Stimulated activated memory B cell treated with anti-CD40 and anti-IgM and Interleukin-4, amounts not matched to agents 10 μg/mL and 1 μg/mL and 100 μg/mL, for 72 hours (primary cell): ENCODE measurements at regions not wholly inside any gene's neighbourhood (a gene's known extent, or its start where the extent isn't known, plus 50 kb on each side); places are given as distances from the start of the nearest gene placed in this dataset.
"Not testable (repeated sequence)": the region's sequence is repeated elsewhere in the genome, so short reads cannot be mapped to it uniquely, and the experiment has no call there.

Experiments used
- ATAC-seq: fragments of 150-1000 bp; cut with Tn5 transposase; 2 replicates; pipeline ENCODE4 v1.10.0; 2021
- H3K27ac Mint-ChIP-seq: one replicate; pipeline ENCODE4 v1.8.0; 2022; ENCODE audit warnings: mild to moderate bottlenecking, mixed read lengths
- H3K27me3 Mint-ChIP-seq: one replicate; pipeline ENCODE4 v1.8.0; 2022; ENCODE audit warnings: mixed read lengths
- H3K36me3 Mint-ChIP-seq: one replicate; pipeline ENCODE4 v1.8.0; 2022; ENCODE audit warnings: mixed read lengths
- H3K4me1 Mint-ChIP-seq: one replicate; pipeline ENCODE4 v1.8.0; 2022; ENCODE audit warnings: mixed read lengths
- H3K4me3 Mint-ChIP-seq: one replicate; pipeline ENCODE4 v1.8.0; 2022; ENCODE audit warnings: mild to moderate bottlenecking, moderate library complexity, mixed read lengths
- H3K9me3 Mint-ChIP-seq: one replicate; pipeline ENCODE4 v1.8.0; 2022; ENCODE audit warnings: mixed read lengths

DNA sequence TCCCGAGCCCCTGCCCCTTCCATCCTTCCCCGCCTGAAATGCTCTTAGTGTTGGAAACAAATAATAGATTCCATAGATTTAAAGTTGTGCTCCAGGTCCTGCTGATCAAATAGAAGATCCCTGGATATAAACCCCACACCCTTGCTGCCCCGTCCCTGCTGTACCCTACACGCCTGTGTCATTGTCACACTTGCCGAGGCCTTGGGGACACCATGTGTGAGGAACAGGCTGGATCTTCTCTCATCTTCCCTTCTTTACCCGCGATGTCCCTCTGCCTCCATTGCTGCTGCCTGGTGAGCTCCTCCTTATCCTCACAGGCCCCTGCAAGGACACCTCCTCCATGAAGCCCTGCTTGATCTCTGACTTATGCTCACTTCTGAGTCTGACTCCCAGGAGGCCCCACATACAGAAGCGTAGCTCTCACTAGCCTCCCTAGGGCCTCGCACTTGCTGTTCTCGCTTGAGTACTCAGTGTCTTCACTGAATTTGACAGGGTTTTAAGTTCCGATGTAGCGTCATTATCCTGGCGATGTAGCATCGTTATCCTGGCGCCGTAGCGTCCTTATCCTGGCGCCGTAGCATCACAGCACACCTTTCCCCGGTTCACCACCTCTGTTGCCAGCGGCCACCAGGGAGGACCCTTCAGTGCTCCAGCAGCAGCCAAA lies 221.9 kb downstream of the NDUFA10 start:
- peaks cover 39% of the 10 kb centered on the region for H3K27me3 Mint-ChIP-seq
- H3K4me1 Mint-ChIP-seq: no peaks in the 10 kb centered on the region
- H3K36me3 Mint-ChIP-seq: no peaks in the 10 kb centered on the region
- H3K27ac Mint-ChIP-seq: no peak overlapping the region
- H3K4me3 Mint-ChIP-seq: no peak overlapping the region
- peaks cover 3% of the 10 kb centered on the region for H3K9me3 Mint-ChIP-seq
- no peak for ATAC-seq

DNA sequence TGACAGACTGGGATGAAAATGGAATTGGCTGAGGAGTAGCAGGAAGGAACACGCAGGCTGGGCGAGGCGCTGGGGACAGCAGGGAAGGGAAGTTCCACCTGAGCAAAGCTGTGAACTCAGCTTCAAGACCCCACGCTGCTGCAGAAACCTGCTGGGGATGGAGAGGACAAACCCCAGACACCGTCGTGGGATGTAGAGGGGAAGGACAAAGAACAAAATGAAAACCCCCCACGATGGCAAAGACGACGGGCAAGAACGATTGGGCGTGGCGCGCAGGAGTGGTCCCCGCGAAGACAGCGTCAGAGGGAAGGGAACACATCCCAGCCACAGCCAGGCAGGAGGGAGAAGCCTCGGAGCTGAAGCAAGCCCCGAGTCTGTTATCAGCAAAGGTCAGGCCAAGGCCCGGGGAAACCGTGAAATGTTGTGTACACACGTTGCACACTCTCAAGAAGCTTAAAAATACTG lies 222.9 kb downstream of the NDUFA10 start:
- Mint-ChIP-seq H3K27ac (no peak overlapping the region), H3K36me3 (no peaks in the 10 kb centered on the region), H3K4me3 (no peak overlapping the region), H3K4me1 (no peaks in the 10 kb centered on the region), H3K27me3 (peaks cover 39% of the 10 kb centered on the region), H3K9me3 (peaks cover 3% of the 10 kb centered on the region)
- no peak for ATAC-seq

DNA sequence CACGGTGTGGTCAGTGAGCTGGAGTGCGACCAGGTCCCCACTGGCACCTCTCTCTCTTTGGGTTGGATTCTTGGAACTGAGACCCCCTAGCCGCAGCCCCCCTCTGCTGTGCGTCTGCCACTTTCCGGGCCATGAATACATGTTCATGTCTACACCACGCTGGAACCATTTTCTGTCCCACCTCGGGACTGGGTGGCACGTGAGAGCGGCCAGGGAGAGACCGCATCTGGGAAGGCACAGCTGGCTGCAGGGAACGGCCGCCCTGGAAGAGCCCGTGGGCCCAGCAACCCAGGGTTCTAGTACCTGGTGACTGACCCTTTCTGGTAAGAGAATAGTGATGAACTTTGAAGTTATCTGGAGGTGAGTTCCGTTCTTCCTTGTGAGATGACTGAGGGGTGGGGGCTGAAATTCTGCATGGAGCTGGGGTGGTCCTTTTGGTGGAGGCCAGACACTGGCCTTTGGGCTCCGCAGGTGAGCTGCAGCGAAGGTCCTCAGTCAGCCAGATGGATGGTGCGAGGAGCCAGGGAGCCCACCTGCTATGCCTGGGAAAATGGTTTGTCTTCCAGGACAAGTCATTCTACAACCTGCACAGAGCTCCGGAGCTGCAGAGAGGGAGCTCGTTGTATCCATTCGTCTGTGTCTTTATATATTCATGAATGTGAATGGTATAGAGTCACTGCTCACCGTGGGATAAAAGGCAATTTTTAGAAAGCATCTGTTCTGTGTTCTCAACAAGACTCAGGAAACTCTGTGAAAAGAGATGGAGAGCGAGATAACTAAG lies 223.5 kb downstream of the NDUFA10 start:
- Mint-ChIP-seq H3K4me3 (no peak overlapping the region), H3K9me3 (peaks cover 6% of the 10 kb centered on the region), H3K27ac (no peak overlapping the region), H3K4me1 (no peaks in the 10 kb centered on the region), H3K27me3 (peaks cover 39% of the 10 kb centered on the region), H3K36me3 (no peaks in the 10 kb centered on the region)
- no peak for ATAC-seq

GRCh38 chr2:239800785-239801386 lies 224.3 kb downstream of the NDUFA10 start:
- ATAC-seq: no peak
- Mint-ChIP-seq H3K4me1 (no peaks in the 10 kb centered on the region), H3K36me3 (no peaks in the 10 kb centered on the region), H3K27ac (no peak overlapping the region), H3K4me3 (no peak overlapping the region), H3K27me3 (peaks cover 39% of the 10 kb centered on the region), H3K9me3 (peaks cover 6% of the 10 kb centered on the region)

DNA sequence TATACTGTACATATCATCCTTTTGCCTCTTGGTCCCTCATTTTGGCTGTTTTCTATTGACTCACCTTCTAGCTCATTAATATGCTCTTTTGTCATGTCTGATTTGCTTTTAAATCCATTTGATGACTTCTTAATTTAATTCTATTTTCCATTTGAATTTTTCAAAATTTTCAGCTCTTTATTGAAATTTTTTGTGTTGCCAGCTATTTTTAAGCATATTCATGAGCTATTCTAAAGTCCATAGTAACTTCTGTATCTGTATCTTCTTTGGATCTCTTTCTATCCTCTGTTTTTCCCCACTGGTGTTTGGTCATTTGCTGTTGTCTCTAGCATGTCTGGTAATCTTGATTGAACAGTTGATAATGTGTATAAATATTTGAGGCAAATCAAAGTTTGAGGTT lies 227.8 kb downstream of the NDUFA10 start:
- no peak for ATAC-seq
- Mint-ChIP-seq H3K27ac (no peak overlapping the region), H3K4me1 (no peaks in the 10 kb centered on the region), H3K36me3 (no peaks in the 10 kb centered on the region), H3K4me3 (no peak overlapping the region), H3K27me3 (peaks cover 35% of the 10 kb centered on the region), H3K9me3 (peaks cover 6% of the 10 kb centered on the region)

DNA sequence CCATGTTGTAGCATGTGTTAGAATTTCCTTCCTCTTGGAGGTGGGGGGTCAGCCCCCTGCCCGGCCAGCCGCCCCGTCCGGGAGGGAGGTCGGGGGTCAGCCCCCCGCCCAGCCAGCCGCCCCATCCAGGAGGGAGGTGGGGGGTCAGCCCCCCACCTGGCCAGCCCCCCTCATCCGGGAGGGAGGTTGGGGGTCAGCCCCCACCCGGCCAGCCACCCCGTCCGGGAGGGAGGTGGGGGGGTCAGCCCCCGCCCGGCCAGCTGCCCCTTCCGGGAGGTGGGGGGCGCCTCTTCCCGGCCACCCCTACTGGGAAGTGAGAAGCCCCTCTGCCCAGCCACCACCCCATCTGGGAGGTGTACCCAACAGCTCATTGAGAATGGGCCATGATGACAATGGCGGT lies 229.4 kb downstream of the NDUFA10 start:
- not testable (repeated sequence) for ATAC-seq, H3K27ac Mint-ChIP-seq, H3K9me3 Mint-ChIP-seq, H3K4me3 Mint-ChIP-seq, H3K36me3 Mint-ChIP-seq, H3K4me1 Mint-ChIP-seq
- H3K27me3 Mint-ChIP-seq: peaks cover 30% of the 10 kb centered on the region

GRCh38 chr2:239793836-239794235 lies 231.3 kb downstream of the NDUFA10 start:
- peaks cover 17% of the 10 kb centered on the region for H3K27me3 Mint-ChIP-seq
- peaks cover 3% of the 10 kb centered on the region for H3K9me3 Mint-ChIP-seq
- no peak for ATAC-seq
- no peaks in the 10 kb centered on the region for H3K36me3 Mint-ChIP-seq
- no peak overlapping the region for H3K4me3 Mint-ChIP-seq
- no peak overlapping the region for H3K27ac Mint-ChIP-seq
- no peaks in the 10 kb centered on the region for H3K4me1 Mint-ChIP-seq

- no peak for ATAC-seq
- H3K27ac Mint-ChIP-seq: no peak overlapping the region
- H3K4me1 Mint-ChIP-seq: no peaks in the 10 kb centered on the region
- H3K36me3 Mint-ChIP-seq: no peaks in the 10 kb centered on the region
- peaks cover 3% of the 10 kb centered on the region for H3K9me3 Mint-ChIP-seq
- no peak overlapping the region for H3K4me3 Mint-ChIP-seq
- peaks cover 17% of the 10 kb centered on the region for H3K27me3 Mint-ChIP-seq
Measured at GRCh38 chr2:239793086-239793485, 232.1 kb downstream of the NDUFA10 start.

DNA sequence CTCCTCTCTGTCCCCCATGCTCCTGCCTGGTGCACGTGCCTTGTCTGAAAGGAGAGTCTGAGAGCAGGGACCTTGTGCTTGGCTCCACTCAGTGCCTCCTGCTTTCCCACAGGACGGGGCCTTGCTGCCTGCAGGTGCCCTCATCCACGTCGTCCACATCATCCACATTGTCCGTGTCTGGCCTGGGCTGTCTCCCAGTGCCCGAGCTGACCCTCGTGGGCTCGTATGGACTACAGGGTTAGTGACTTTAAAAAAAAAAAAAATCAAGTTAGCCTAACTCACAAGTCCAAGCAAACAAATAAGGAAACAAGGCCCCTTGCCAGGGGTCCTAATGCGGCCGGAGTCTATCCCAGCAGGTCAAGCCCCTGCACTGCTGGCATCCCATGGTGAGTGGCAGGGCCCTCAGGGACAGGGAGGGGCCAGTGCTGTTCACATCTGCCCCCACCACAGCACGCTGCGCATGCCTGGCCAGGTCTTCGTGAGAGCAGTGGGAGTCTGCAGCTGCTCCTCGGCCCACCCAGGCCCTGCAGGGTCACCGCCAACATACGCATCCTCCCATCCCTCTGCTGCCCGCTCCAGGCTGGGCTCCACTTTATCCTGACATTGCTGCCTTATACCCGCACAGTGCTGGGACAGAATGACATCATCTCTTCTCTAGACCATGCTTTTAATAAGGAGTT lies 232.6 kb downstream of the NDUFA10 start:
- Mint-ChIP-seq H3K4me3 (no peak overlapping the region), H3K27me3 (peaks cover 17% of the 10 kb centered on the region), H3K27ac (no peak overlapping the region), H3K36me3 (no peaks in the 10 kb centered on the region), H3K9me3 (peaks cover 3% of the 10 kb centered on the region), H3K4me1 (no peaks in the 10 kb centered on the region)
- peak; percentile 25 for ATAC-seq

GRCh38 chr2:239791526-239792404 lies 233.4 kb downstream of the NDUFA10 start:
- Mint-ChIP-seq H3K27ac (no peak overlapping the region), H3K4me1 (no peaks in the 10 kb centered on the region), H3K36me3 (no peaks in the 10 kb centered on the region), H3K9me3 (no peaks in the 10 kb centered on the region), H3K4me3 (no peak overlapping the region), H3K27me3 (peaks cover 17% of the 10 kb centered on the region)
- no peak for ATAC-seq

DNA sequence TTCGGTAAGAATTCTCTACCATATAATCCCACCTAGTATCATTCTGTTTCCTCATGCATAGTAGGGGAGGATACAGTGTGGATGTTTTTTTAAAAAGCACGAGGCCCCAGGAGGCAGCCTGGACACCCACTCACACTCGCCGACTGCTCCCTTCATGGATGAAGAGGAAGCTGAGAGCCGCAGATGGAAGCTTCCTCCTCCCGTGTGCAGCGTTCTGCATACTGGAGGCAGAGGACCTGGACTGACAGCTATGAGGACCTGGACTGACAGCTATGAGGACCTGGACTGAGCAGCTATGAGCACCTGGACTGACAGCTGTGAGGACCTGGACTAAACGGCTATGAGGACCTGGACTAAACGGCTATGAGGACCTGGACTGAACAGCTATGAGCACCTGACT lies 234.4 kb downstream of the NDUFA10 start:
- Mint-ChIP-seq H3K4me3 (no peak overlapping the region), H3K4me1 (no peaks in the 10 kb centered on the region), H3K9me3 (peaks cover 5% of the 10 kb centered on the region), H3K27ac (no peak overlapping the region), H3K36me3 (no peaks in the 10 kb centered on the region), H3K27me3 (peaks cover 27% of the 10 kb centered on the region)
- ATAC-seq: no peak

DNA sequence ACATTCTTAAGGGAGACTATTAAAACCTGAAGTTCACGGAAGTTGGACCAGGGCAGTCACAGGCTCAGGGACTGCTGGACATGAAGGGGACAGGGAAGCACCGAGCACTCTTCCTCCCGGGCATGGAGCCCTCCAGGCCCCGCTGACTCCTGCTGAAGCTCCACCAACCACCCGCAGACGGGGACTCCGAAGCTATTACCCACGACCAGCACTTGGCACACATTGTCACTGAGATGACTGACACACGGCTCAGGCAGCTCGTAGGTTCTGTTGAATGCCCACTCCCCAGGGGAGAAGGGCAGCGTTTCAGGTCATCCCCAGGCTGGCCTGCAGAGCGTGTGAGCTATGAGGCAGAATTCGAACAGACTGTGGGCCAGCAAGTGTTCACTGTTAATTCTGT lies 234.8 kb downstream of the NDUFA10 start:
- H3K36me3 Mint-ChIP-seq: no peaks in the 10 kb centered on the region

DNA sequence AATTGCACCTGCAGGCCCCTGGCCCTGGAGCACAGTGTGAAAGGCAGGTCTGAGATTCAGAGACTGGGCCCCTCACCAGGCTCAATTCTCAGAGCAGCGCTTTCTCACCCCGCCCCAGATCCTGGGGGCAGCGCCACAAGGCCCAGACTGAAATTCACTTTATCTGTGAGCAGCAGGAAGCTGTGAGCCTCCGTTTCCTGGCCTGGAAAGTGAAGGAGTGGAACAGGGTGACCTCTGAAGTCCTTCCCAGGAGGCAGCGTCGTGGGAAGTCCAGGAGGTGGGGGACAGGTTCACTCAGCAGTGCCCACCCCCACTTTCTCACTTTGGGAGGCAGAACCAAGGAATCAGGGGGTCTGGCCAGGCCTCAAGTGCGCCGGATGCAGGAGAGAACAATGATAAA lies 235.4 kb downstream of the NDUFA10 start:
- H3K4me3 Mint-ChIP-seq: no peak overlapping the region
- peaks cover 29% of the 10 kb centered on the region for H3K27me3 Mint-ChIP-seq
- H3K36me3 Mint-ChIP-seq: peaks cover 6% of the 10 kb centered on the region
- no peak overlapping the region for H3K27ac Mint-ChIP-seq
- no peak for ATAC-seq
- no peaks in the 10 kb centered on the region for H3K4me1 Mint-ChIP-seq
- peaks cover 13% of the 10 kb centered on the region for H3K9me3 Mint-ChIP-seq

More for the DNA sequence above, 234.8 kb downstream of the NDUFA10 start:
- Mint-ChIP-seq H3K9me3 (peaks cover 7% of the 10 kb centered on the region), H3K27ac (no peak overlapping the region), H3K27me3 (peaks cover 29% of the 10 kb centered on the region), H3K4me3 (no peak overlapping the region), H3K4me1 (no peaks in the 10 kb centered on the region)
- peak; percentile 32 for ATAC-seq

DNA sequence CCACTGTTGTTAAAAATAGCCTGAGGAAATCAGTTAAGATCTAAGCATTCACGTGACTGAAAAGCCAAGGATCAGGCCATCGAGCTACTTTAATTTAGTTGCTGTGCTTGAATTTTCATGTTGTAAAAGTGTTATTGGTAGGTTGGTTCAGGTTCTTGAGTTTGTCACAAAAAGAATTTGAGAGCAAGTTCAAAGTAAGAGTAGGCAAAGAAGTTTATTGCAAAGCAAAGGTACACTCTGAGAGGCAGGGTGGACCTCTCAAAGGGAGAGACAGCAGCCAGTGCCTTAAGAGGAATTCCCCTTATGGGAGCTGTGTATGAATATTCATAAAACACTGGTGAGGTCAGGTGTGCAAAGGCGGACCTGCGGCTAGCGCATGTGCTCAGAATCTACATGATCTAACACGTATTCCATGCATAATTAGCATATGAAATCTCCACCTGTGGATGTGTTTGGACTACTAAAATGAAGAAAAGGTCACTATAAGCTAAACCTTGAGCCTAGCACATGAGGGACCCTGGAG lies 236.5 kb downstream of the NDUFA10 start:
- Mint-ChIP-seq H3K9me3 (peaks cover 13% of the 10 kb centered on the region), H3K27me3 (peaks cover 33% of the 10 kb centered on the region), H3K4me3 (no peak overlapping the region), H3K36me3 (peaks cover 6% of the 10 kb centered on the region), H3K4me1 (no peaks in the 10 kb centered on the region), H3K27ac (no peak overlapping the region)
- ATAC-seq: no peak
